Fibroblast of mammary gland (primary cell): ENCODE measurements at regions not wholly inside any gene's neighbourhood (a gene's known extent, or its start where the extent isn't known, plus 50 kb on each side); places are given as distances from the start of the nearest gene placed in this dataset.

Source experiments
- DNase-seq: peaks from one replicate; pipeline ENCODE4 v3.0.0-alpha.2; 2010; ENCODE audit warnings: low read depth
- H3K4me3 ChIP-seq: 2 replicates; pipeline ENCODE4 v1.5.1; 2011; ENCODE audit warnings: low read depth, mild to moderate bottlenecking, low read length, moderate library complexity; ENCODE audit not compliant: control insufficient read depth
- TF ChIP-seq, protein P1 (sequence below): conservative IDR thresholded peaks from 2 replicates; pipeline ENCODE4 v1.5.1; 2011; ENCODE audit warnings: low read depth, low read length, inconsistent platforms; ENCODE audit not compliant: control insufficient read depth, insufficient read depth

- TF ChIP-seq, protein P1, sequence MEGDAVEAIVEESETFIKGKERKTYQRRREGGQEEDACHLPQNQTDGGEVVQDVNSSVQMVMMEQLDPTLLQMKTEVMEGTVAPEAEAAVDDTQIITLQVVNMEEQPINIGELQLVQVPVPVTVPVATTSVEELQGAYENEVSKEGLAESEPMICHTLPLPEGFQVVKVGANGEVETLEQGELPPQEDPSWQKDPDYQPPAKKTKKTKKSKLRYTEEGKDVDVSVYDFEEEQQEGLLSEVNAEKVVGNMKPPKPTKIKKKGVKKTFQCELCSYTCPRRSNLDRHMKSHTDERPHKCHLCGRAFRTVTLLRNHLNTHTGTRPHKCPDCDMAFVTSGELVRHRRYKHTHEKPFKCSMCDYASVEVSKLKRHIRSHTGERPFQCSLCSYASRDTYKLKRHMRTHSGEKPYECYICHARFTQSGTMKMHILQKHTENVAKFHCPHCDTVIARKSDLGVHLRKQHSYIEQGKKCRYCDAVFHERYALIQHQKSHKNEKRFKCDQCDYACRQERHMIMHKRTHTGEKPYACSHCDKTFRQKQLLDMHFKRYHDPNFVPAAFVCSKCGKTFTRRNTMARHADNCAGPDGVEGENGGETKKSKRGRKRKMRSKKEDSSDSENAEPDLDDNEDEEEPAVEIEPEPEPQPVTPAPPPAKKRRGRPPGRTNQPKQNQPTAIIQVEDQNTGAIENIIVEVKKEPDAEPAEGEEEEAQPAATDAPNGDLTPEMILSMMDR, result no peak
- H3K4me3 ChIP-seq, result no peak overlapping the region
- DNase-seq, result no peak
Observed at GRCh38 chr1:106498238-106498637, 558.2 kb upstream of the PRMT6 start.

- TF ChIP-seq, protein P1, result no peak
- DNase-seq, result no peak
Observed at GRCh38 chr1:106502659-106503058, 553.8 kb upstream of the PRMT6 start.

DNA sequence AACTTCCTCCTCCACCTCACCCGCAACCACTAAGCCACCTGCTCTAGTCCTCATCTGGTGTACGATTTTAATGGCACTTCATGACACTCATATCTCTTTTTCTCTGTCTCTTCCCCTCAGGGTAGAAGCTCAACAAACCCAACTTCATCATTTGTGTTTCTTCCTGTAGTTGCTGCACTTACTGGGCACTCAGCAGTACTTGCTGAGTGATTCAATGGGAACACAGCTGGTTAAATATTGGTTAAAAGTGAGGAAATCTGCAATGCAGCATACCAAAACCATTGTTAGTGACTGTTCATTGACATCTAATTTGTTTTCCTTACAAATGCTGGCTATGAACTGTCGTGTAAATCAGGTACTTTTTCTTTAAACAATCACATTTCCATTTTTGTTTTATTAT, 541.1 kb upstream of the PRMT6 start:
- TF ChIP-seq, protein P1, result no peak
- no peak for DNase-seq
- H3K4me3 ChIP-seq, result no peak overlapping the region

More at GRCh38 chr1:106502659-106503058, 553.8 kb upstream of the PRMT6 start:
- no peak overlapping the region for H3K4me3 ChIP-seq

- TF ChIP-seq, protein P1, result no peak
- H3K4me3 ChIP-seq, result no peak overlapping the region
- DNase-seq, result no peak
Observed at GRCh38 chr1:106517224-106517623, 539.2 kb upstream of the PRMT6 start.

GRCh38 chr1:106523497-106523896, 533.0 kb upstream of the PRMT6 start:
- no peak for DNase-seq
- H3K4me3 ChIP-seq, result no peak overlapping the region
- TF ChIP-seq, protein P1, result no peak

DNA sequence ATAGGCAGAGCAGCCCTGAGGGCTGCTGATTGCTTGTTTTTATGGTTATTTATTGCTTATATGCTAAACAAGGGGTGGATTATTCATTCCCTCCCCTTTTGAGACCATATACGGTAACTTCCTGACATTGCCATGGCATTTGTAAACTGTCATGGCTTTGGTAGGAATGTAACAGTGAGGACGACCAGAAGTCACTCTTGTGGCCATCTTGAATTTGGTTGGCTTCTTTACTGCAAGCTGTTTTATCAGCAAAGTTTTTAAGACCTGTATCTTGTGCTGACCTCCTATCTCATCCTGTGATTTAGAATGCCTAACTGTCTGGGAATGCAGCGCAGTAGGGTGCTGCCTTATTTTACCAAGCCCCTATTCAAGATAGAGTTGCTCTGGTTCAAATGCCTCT, 531.8 kb upstream of the PRMT6 start:
- TF ChIP-seq, protein P1, result no peak
- DNase-seq, result no peak
- H3K4me3 ChIP-seq, result no peak overlapping the region

DNA sequence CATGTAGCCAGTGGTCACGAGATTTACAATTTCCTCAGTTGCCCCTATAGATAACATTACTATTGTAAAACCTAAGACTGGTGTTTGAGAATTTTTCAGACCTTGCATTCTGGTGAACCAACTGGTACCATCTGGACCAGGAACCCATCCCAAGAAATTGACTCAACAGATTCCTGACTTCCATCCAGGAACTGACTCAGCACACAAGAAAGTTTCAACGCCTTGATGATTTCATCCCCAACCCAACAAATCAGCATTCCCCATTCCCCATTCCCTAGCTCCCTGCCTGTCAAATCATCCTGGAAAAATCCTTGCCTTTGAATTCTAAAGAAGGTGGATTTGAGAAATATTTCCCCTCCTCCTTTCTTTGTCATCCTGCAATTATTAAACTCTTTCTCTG, 529.8 kb upstream of the PRMT6 start:
- TF ChIP-seq, protein P1, result no peak
- no peak overlapping the region for H3K4me3 ChIP-seq
- DNase-seq, result peak; percentile 68
